ENCODE measurements at regions not wholly inside any gene's neighbourhood (a gene's known extent, or its start where the extent isn't known, plus 50 kb on each side); places are given as distances from the start of the nearest gene placed in this dataset.
"Not testable (repeated sequence)": the region's sequence is repeated elsewhere in the genome, so short reads cannot be mapped to it uniquely, and the experiment has no call there.

DNA sequence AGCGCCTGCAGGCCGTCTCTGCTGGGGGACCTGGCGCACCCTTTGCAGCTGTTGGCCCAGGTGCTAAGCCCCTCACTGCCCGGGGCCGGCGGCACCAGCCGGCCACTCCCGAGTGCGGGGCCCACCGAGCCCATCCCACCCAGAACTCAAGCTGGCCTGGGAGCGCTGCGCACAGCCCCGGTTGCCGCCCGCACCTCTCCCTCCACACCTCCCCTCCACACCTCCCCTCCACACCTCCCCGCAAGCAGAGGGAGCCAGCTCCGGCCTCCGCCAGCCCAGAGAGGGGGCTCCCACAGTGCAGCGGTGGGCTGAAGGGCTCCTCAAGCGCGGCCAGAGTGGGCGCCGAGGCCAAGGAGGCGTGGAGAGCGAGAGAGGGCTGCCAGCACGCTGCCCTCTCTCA, 177.8 kb upstream of the KAZN start:
- no peak for DNase-seq

DNA sequence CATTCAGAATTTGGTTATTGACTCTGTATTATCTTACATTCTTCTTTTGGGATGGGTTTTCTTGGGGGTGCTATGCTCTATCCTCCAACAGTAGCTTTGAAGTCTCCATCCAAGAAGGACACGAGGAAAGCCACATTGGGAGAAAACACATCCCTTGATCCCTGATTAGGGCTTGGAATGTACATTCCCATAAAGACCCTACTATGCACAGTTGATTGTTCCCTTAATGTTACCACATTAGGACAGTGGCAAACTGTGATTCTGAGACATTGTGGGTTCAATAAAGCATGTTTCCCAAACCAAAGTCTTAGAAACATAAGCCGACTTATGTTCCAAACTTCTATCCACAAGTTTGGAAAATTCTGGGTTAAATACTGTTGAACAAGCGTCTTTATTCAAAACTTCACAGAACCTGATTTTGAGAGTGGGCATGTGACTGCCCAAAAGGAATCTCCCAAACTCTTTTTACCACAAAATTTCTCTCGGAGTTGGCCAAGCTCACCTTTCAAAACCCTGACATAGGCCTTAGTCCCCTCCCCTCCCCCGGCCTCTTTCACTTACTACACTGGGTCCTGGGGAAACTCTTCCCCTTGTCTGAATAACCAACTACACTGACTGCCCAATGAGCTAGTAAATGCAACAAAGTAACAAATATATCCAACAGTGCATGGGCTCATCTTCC, 177.0 kb upstream of the KAZN start:
- no peak for DNase-seq

GRCh38 chr1:14421977-14422609, 176.4 kb upstream of the KAZN start:
- no peak for DNase-seq

- no peak for DNase-seq
Measured at GRCh38 chr1:14424325-14425002, 174.0 kb upstream of the KAZN start.

DNA sequence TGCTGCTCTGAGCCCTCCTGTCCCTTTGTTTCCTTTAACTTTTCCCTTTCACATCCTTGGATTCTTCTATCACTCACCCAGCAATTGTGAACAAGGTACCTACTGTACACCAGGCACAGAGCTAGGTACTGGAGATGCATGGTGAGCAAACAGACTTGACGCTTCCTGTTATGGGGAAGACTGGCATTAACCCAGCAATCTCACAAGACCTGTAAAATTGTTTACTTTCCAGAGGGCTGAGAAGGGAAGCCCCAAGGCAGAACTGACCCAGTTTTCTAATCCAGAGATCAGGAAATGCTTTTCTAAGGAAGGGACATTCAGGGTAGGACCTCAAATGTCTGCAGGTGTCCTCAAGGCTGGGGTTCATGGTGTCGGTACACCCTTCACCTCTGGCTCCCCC, 171.6 kb upstream of the KAZN start:
- no peak for DNase-seq

- no peak for DNase-seq
Measured at GRCh38 chr1:14429577-14429976, 168.9 kb upstream of the KAZN start.

- not testable (repeated sequence) for DNase-seq
Measured at GRCh38 chr1:14432728-14433127, 165.8 kb upstream of the KAZN start.

- no peak for DNase-seq
Measured at GRCh38 chr1:14435368-14436023, 163.0 kb upstream of the KAZN start.

DNA sequence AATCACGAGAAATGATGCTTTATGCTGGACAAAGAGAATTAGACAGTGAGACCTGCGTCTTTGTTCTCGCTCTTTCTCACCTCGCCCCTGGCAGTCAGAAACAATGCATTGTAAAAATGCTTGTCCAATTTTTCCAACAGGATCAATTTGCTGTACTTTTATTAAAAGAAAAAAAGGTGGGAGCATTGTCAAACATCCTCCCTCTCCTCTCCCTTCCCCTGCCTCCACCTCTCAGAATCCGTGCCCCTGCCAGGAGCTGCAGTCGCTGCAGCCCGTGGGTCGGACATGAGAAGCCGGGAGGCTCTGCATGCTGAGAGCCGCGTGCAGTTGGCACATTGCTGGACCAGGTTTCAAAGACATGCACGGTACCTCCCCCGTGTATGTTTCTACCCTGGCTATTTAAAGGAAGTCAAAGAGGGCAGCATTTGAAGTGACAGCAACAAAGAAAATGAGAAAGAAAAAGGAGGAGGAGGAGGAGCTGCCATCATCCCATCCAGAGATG, 161.0 kb upstream of the KAZN start:
- no peak for DNase-seq

DNA sequence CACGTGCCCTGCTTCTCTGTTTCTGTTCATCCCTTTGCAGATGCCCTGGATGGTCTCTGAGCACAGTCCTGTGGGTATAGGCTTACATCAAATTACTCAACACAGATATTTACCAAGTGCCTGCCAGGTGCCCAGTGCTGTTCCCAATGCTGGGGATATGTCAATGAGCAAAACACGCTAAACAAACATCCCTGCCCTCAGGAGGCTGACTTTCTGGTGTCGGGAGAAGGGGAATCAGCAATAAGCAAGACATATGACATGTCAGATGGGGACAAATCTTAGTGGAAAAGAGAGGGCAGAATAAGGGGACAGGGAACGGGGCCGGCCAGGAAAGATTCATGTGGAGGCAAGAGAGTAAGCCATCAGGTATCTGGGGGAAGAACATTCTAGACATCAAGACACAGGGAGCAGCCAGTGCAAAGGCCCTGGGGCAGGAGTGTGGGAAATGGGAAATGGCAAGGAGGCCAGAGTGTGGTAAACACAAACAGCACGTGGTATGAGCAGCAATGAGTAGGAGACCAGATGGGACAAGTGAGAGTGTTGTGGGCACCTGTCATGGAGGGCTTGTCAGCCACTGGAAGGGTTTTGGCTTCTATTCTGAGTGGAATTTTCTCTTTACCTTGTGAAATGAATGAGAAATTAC, 160.2 kb upstream of the KAZN start:
- DNase-seq = no peak

DNA sequence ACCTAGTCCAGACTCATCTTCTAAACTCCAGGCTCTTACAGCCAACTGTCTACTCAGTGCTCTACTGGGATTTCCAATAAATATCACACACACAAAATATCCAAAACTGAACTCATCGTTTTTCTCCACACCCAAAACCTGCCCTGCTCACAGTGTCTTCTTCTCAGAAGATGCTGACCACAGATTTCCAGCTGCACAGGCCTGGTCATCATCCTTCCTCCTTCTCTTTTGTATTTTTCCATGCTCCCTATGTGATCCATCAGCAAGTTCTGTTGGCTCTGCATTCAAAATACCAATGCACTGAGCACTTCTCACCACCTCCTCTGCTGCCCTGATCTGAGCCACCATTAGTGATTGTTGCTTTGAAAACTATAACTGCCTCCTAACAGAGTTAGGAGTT, 159.5 kb upstream of the KAZN start:
- no peak for DNase-seq

DNA sequence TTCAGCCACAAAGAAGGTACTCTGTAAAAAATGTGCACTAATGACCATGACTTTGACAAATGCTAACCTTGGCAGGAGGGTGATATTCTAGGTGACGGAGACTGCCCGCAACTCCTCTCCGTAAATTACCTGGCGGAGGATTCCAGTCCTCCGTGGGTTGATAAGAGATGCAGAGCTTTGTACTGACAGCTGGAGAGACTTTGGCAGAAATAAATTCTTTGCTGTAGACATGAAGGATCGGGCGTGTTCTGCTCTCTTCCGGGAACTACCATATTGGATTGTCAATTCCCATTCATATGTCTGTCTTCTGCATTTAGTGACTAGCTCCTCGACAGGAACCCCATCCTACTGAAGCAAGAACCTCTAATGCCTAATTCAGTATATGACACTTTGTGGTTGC, 158.3 kb upstream of the KAZN start:
- no peak for DNase-seq

GRCh38 chr1:14440731-14441130, 157.8 kb upstream of the KAZN start:
- DNase-seq = no peak

DNA sequence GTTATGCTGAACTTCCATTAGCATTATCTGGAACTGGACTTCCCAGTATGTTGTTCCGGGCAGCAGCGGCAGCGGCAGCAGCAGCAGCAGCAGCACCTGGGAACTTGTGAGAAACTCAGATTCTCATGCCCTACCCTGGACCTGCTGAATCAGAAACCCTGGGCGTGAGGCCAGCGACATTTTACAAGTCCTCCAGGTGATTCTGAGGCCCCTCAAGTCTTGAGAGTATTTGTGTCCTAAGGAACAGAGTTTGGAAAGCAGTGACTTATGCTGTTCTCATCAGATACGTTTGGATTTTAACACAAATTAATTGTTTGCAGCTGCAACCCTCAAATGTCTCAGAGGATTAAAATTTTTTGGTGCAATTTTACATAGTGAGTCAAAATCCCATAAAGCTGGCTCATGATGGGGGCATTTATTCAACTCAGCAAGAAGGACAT, 157.2 kb upstream of the KAZN start:
- no peak for DNase-seq

GRCh38 chr1:14442669-14443068, 155.8 kb upstream of the KAZN start:
- DNase-seq = no peak

GRCh38 chr1:14443164-14443787, 155.2 kb upstream of the KAZN start:
- no peak for DNase-seq

GRCh38 chr1:14451217-14451616, 147.3 kb upstream of the KAZN start:
- DNase-seq = no peak

GRCh38 chr1:14452551-14452950, 145.9 kb upstream of the KAZN start:
- no peak for DNase-seq

DNA sequence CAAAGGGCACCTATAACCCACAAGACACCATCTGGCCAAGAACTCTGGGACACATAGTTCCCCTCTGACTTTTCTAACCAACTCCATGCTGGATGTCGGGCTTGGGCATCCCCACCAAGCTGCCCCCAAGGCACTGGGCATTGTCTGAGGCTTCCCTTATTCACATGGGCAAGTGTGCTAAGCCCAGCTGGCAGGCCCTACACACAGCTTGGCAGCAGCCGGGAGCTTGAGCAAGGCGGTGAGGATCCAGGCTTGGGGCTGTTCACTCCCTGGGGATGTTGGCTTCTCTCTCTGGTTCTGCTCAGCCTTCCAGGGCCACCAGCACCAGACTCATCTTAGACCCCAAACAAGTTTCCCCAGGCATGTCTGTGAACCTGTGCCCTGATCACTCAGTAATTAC, 138.3 kb upstream of the KAZN start:
- no peak for DNase-seq

DNA sequence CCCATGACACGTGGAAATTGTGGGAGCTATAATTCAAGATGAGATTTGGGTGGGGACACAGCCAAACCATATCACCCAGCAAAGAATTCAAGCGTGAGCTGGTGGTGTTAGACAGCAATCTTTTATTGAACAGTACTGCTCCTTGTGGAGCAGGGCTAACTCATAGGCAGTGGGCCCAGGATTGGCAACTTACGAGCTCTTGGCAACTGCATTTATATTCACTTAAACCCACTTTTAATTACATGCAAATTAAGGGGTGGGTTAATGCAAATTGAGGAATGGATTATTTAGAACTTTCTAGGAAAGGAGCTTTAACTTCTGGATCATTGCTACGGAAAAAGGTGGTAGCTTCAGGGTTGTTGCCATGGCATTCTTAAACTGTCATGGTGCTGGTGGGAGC, 135.6 kb upstream of the KAZN start:
- DNase-seq = no peak

- DNase-seq = no peak
Measured at GRCh38 chr1:14466006-14466405, 132.5 kb upstream of the KAZN start.

- no peak for DNase-seq
Measured at GRCh38 chr1:14467112-14467511, 131.4 kb upstream of the KAZN start.

DNA sequence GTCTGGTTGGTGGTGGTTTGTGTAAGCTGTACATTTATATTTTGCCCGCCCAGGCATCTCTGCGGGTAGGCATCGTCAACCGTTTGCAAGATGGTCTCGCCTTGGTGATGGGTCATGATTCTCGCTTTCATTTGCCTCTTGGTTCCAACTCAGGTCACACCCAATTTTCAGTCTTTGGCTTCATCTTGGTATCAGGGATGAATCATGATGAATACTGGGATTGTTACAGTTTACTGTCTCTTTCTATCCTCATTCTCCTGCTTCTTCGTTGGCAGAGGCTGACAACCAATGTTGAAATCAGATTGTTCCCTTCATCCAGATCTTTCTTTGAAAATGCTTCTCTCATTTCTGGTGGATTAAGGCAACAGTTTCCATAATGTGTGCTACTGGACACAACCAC, 129.7 kb upstream of the KAZN start:
- DNase-seq = no peak
